ENCODE measurements at regions not wholly inside any gene's neighbourhood (a gene's known extent, or its start where the extent isn't known, plus 50 kb on each side); places are given as distances from the start of the nearest gene placed in this dataset.

- no peak for TF ChIP-seq CTCF (IDR thresholded peaks at IDR 0.05; ENCODE audit: low read length, missing control alignments)
- no peak for DNase-seq (ENCODE audit: low read depth)
Observed at GRCh38 chr4:147049946-147050345, 104.3 kb upstream of the TTC29 start.

GRCh38 chr4:147050356-147050765, 104.7 kb upstream of the TTC29 start:
- no peak overlapping the region for H3K4me3 ChIP-seq (replicated peaks; ENCODE audit: low read depth, low read length)
- peak; percentile 73 for DNase-seq (ENCODE audit: low read depth)

More at GRCh38 chr4:147049946-147050345, 104.3 kb upstream of the TTC29 start:
- no peak overlapping the region for H3K4me3 ChIP-seq (replicated peaks; ENCODE audit: low read depth, low read length)

GRCh38 chr4:147052361-147052760, 106.7 kb upstream of the TTC29 start:
- no peak for DNase-seq (ENCODE audit: low read depth)
- H3K4me3 ChIP-seq (replicated peaks; ENCODE audit: low read depth, low read length) = no peak overlapping the region
- no peak for TF ChIP-seq CTCF (IDR thresholded peaks at IDR 0.05; ENCODE audit: low read length, missing control alignments)

More at GRCh38 chr4:147050356-147050765, 104.7 kb upstream of the TTC29 start:
- TF ChIP-seq CTCF (IDR thresholded peaks at IDR 0.05; ENCODE audit: low read length, missing control alignments) = no peak

GRCh38 chr4:147054228-147054872, 108.7 kb upstream of the TTC29 start:
- no peak overlapping the region for H3K4me3 ChIP-seq (replicated peaks; ENCODE audit: low read depth, low read length)
- DNase-seq (ENCODE audit: low read depth) = peak; percentile 50
- TF ChIP-seq CTCF (IDR thresholded peaks at IDR 0.05; ENCODE audit: low read length, missing control alignments) = no peak

GRCh38 chr4:147056940-147057610, 111.4 kb upstream of the TTC29 start:
- DNase-seq (ENCODE audit: low read depth) = peak; percentile 42
- TF ChIP-seq CTCF (IDR thresholded peaks at IDR 0.05; ENCODE audit: low read length, missing control alignments) = peak; percentile 27
- peak overlapping the region; percentile 24 for H3K4me3 ChIP-seq (replicated peaks; ENCODE audit: low read depth, low read length)

GRCh38 chr4:147057611-147058190, 112.0 kb upstream of the TTC29 start:
- DNase-seq (ENCODE audit: low read depth) = peak; percentile 52
- TF ChIP-seq CTCF (IDR thresholded peaks at IDR 0.05; ENCODE audit: low read length, missing control alignments) = no peak
- H3K4me3 ChIP-seq (replicated peaks; ENCODE audit: low read depth, low read length) = peak overlapping the region; percentile 24
